IgD-negative memory B cell (primary cell): ENCODE measurements at regions not wholly inside any gene's neighbourhood (a gene's known extent, or its start where the extent isn't known, plus 50 kb on each side); places are given as distances from the start of the nearest gene placed in this dataset.
"Not testable (repeated sequence)": the region's sequence is repeated elsewhere in the genome, so short reads cannot be mapped to it uniquely, and the experiment has no call there.

Experiments
- H3K27ac Mint-ChIP-seq, 3 donors: one replicate each; pipeline ENCODE4 v1.8.0; 2020 to 2022; ENCODE audit warnings: mild to moderate bottlenecking in 3 of 3, mixed read lengths in 3 of 3, moderate library complexity in 1 of 3
- H3K27me3 Mint-ChIP-seq: one replicate; pipeline ENCODE4 v1.8.0; 2021; ENCODE audit warnings: mixed read lengths
- H3K36me3 Mint-ChIP-seq: one replicate; pipeline ENCODE4 v1.8.0; 2020; ENCODE audit warnings: mild to moderate bottlenecking, mixed read lengths
- H3K4me1 Mint-ChIP-seq, 3 donors: one replicate each; pipeline ENCODE4 v1.8.0; 2020 to 2022; ENCODE audit warnings: mixed read lengths in 3 of 3, mild to moderate bottlenecking in 1 of 3
- H3K4me3 Mint-ChIP-seq, 4 donors: one replicate each; pipeline ENCODE4 v1.8.0; 2020 to 2022; ENCODE audit warnings: mild to moderate bottlenecking in 4 of 4, mixed read lengths in 4 of 4, moderate library complexity in 3 of 4
- H3K9me3 Mint-ChIP-seq, 3 donors: one replicate each; pipeline ENCODE4 v1.8.0; 2020 to 2021; ENCODE audit warnings: mixed read lengths in 3 of 3, mild to moderate bottlenecking in 1 of 3

- not testable (repeated sequence) for H3K4me3 Mint-ChIP-seq, H3K4me1 Mint-ChIP-seq, H3K9me3 Mint-ChIP-seq, H3K27ac Mint-ChIP-seq, H3K36me3 Mint-ChIP-seq, H3K27me3 Mint-ChIP-seq
These were observed 104.3 kb downstream of the PROP1 start for GRCh38 chr5:177891547-177892356.

GRCh38 chr5:177883295-177883694, 100.6 kb upstream of the FAM153A start:
- H3K27me3 Mint-ChIP-seq, H3K4me1 Mint-ChIP-seq, H3K4me3 Mint-ChIP-seq, H3K27ac Mint-ChIP-seq, H3K9me3 Mint-ChIP-seq, H3K36me3 Mint-ChIP-seq: not testable (repeated sequence)

DNA sequence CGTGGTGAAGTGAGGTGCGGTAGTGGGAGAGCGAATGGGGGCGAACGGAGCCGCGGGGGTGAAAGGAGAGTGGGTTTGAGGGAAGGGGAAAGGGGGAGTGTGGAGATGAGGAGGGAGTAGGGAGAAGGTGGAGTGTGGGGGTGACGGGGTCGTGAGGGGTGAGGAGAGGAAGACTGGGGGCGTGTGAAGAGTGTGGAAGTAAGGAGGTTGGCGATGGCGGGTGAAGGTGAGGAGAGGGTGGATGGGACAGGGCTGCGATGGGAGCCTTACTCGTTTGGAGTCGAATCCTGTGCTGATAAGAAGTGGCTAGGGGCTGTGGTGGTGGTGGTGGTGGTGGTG, 93.2 kb upstream of the FAM153A start:
- H3K27ac Mint-ChIP-seq, result not testable (repeated sequence)

GRCh38 chr5:177875013-177875899, 92.6 kb upstream of the FAM153A start:
- peak overlapping the region in 1 of 4 donors; percentile 87 for H3K4me3 Mint-ChIP-seq
- H3K4me1 Mint-ChIP-seq, H3K27ac Mint-ChIP-seq, H3K9me3 Mint-ChIP-seq, H3K27me3 Mint-ChIP-seq, H3K36me3 Mint-ChIP-seq: not testable (repeated sequence)

More for the DNA sequence above, 93.2 kb upstream of the FAM153A start:
- not testable (repeated sequence) for H3K9me3 Mint-ChIP-seq, H3K4me1 Mint-ChIP-seq, H3K27me3 Mint-ChIP-seq, H3K36me3 Mint-ChIP-seq
- H3K4me3 Mint-ChIP-seq, result peak overlapping the region in 2 of 4 donors; percentile 65 to 87

GRCh38 chr5:177863822-177864446, 81.2 kb upstream of the FAM153A start:
- H3K9me3 Mint-ChIP-seq, H3K36me3 Mint-ChIP-seq, H3K27ac Mint-ChIP-seq: not testable (repeated sequence)

GRCh38 chr5:177857642-177858200, 75.0 kb upstream of the FAM153A start:
- H3K9me3 Mint-ChIP-seq, H3K27me3 Mint-ChIP-seq, H3K36me3 Mint-ChIP-seq, H3K4me1 Mint-ChIP-seq, H3K27ac Mint-ChIP-seq, H3K4me3 Mint-ChIP-seq: not testable (repeated sequence)

More at GRCh38 chr5:177863822-177864446, 81.2 kb upstream of the FAM153A start:
- not testable (repeated sequence) for H3K4me1 Mint-ChIP-seq, H3K4me3 Mint-ChIP-seq, H3K27me3 Mint-ChIP-seq

DNA sequence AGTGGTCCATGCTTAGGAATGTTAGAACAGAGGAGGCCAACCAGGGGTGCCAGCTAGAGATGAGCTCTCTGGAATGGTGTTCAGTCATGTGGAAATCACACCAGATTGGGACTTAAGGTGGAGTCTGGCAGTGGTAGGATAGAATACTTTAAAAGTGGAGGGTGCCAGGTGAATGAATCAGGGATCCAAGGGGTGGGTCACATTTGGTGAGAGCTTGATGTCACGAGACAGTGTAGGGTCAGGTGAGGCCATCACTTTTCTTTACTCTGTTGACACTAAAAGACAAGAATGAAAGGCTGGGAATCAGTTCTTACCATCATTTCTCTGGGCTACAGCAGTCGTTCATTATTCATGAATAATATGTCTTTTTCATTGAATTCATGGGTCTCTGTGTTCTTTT, 73.8 kb upstream of the FAM153A start:
- not testable (repeated sequence) for H3K4me3 Mint-ChIP-seq, H3K36me3 Mint-ChIP-seq, H3K27me3 Mint-ChIP-seq, H3K27ac Mint-ChIP-seq, H3K4me1 Mint-ChIP-seq, H3K9me3 Mint-ChIP-seq

DNA sequence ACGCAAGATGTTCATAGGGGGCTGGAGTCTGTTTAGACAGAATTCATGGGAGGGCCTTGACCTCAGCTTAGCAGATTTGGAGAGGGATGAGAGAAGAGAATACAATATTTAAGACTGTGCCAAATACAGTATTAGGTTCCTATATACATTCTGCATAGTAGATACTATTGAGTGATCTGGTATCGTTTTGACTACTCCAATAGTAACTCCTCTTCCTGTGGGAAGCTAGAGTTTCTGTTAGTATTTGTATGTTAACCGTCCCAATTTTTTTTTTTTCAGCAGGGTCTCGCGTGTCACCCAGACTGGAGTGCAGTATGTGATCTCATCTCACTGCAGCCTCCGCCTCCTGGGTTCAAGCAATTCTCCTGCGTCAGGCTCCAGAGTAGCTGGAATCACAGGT, 65.2 kb upstream of the FAM153A start:
- not testable (repeated sequence) for H3K27ac Mint-ChIP-seq, H3K36me3 Mint-ChIP-seq, H3K9me3 Mint-ChIP-seq, H3K4me3 Mint-ChIP-seq, H3K4me1 Mint-ChIP-seq, H3K27me3 Mint-ChIP-seq

DNA sequence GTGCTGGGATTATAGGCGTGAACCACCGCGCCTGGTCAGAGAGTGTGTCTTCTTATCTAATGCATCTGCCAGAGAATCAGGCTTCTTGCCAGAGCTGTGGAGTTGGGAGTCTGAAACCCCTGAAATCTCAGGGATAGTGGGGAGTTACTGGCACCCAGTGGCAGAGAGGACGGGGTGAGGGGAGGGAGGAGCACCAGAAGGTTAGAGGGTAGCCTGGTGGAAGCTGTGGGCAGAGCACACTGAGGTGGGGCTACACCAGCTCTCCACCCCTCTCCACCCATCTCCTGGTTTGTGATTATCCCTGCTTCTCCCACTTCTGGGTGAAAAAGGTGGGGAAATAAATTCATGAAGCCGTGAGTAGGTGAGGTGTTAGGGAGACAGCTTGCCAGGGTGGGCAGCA, 63.9 kb upstream of the FAM153A start:
- not testable (repeated sequence) for H3K36me3 Mint-ChIP-seq, H3K4me1 Mint-ChIP-seq, H3K27me3 Mint-ChIP-seq, H3K9me3 Mint-ChIP-seq, H3K27ac Mint-ChIP-seq, H3K4me3 Mint-ChIP-seq

GRCh38 chr5:177845906-177846305, 63.2 kb upstream of the FAM153A start:
- not testable (repeated sequence) for H3K27ac Mint-ChIP-seq, H3K4me3 Mint-ChIP-seq, H3K27me3 Mint-ChIP-seq, H3K4me1 Mint-ChIP-seq, H3K36me3 Mint-ChIP-seq, H3K9me3 Mint-ChIP-seq

DNA sequence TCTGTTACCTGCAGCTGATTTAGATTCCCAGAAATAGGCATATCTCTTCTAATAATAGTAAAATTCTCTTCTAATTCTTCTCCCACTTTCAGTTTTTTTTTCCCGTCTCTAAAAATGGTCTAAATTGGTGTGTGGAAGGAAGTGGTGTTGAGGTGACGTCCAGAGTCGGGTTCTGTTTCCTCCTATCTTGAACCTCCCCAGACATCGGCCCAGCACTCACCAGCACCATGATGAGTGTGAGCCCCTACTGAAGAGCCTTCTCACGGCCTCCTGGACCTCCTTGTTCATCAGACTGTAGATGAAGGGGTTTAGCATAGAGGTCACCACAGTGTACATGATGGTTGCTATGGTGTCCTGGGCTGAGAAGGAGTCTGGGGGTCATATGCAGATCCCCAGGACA, 53.5 kb upstream of the FAM153A start:
- H3K4me1 Mint-ChIP-seq, H3K27me3 Mint-ChIP-seq, H3K36me3 Mint-ChIP-seq, H3K9me3 Mint-ChIP-seq: not testable (repeated sequence)
- peak overlapping the region in 1 of 3 donors; percentile 58 for H3K27ac Mint-ChIP-seq
- peak overlapping the region in 3 of 4 donors; percentile 17 to 86 (median 86) for H3K4me3 Mint-ChIP-seq
